Esophagus muscularis mucosa (tissue), 4 donors: ENCODE measurements at regions not wholly inside any gene's neighbourhood (a gene's known extent, or its start where the extent isn't known, plus 50 kb on each side); places are given as distances from the start of the nearest gene placed in this dataset.
A peak's percentile ranks its signal among the peaks of the same experiment; 100 is the strongest.
"Not testable (repeated sequence)": the region's sequence is repeated elsewhere in the genome, so short reads cannot be mapped to it uniquely, and the experiment has no call there.

ENCODE experiments used
- DNase-seq: peaks from one replicate; pipeline ENCODE4 v3.0.0-alpha.2; 2017; ENCODE audit errors: extremely low spot score
- H3K27ac ChIP-seq, 4 donors: fragments of 200-600 bp; sonication (generic); replicated peaks in 1 of 4; 1 replicate in 3 of 4; 2 replicates in 1 of 4; pipeline ENCODE4 v1.5.1; 2016 to 2019; ENCODE audit warnings: mild to moderate bottlenecking in 1 of 4
- H3K27me3 ChIP-seq, 4 donors: fragments of 200-600 bp; sonication (generic); one replicate each; pipeline versions ENCODE4 v1.5.1 to v1.6.0; 2016 to 2019
- H3K36me3 ChIP-seq, 4 donors: fragments of 200-600 bp; sonication (generic); one replicate each; pipeline ENCODE4 v1.5.1; 2016 to 2019
- H3K4me1 ChIP-seq, 4 donors: fragments of 200-600 bp; sonication (generic); one replicate each; pipeline ENCODE4 v1.5.1; 2016 to 2019
- H3K4me3 ChIP-seq, 4 donors: fragments of 200-600 bp; sonication (generic); 1 replicate in 2 of 4; 2 replicates in 2 of 4; pipeline ENCODE4 v1.5.1; 2016 to 2019; ENCODE audit warnings: mild to moderate bottlenecking in 4 of 4, moderate library complexity in 1 of 4
- H3K9me3 ChIP-seq, 4 donors: fragments of 200-600 bp; sonication (generic); 1 replicate in 3 of 4; 2 replicates in 1 of 4; pipeline ENCODE4 v1.5.1; 2016 to 2019
- CTCF ChIP-seq, 3 experiments: fragments of 200-600 bp in 2 of 3; fragments of 450-650 bp in 1 of 3; sonication (generic) in 2 of 3; IDR thresholded peaks; one replicate each; pipeline ENCODE4 v1.5.1; 2017 to 2019; ENCODE audit warnings: antibody characterized with exemption in 3 of 3, mild to moderate bottlenecking in 2 of 3, moderate library complexity in 1 of 3
- EP300 ChIP-seq: sonication (generic); formaldehyde crosslinking; IDR thresholded peaks from one replicate; pipeline ENCODE4 v1.6.1; 2017; ENCODE audit warnings: antibody characterized with exemption
- POLR2A ChIP-seq: fragments of 450-650 bp; IDR thresholded peaks from one replicate; pipeline ENCODE4 v1.6.1; 2017; ENCODE audit warnings: antibody characterized with exemption, moderate library complexity, mild to moderate bottlenecking, low read depth
- POLR2AphosphoS5 ChIP-seq, 2 donors: sonication (generic); formaldehyde crosslinking; IDR thresholded peaks; one replicate each; pipeline ENCODE4 v1.6.1; 2017; ENCODE audit warnings: antibody characterized with exemption in 2 of 2
- WGBS: methylation state at CpG from one replicate; pipeline ENCODE4 v1.1.5; 2018; 5-methylcytosine and 5-hydroxymethylcytosine counted together
- intact Hi-C: fragments of 100-400 bp; cut with DNase I; formaldehyde crosslinking; loops from one replicate; pipeline ENCODE4 v1.15.1; 2023

GRCh38 chr16:22989598-22989997, 159.7 kb downstream of the USP31 start:
- no peak overlapping the region for H3K27ac ChIP-seq
- peaks cover 0 to 10% (median 0%) of the 10 kb centered on the region in 4 donors for H3K27me3 ChIP-seq
- 57% methylated on average over 3 of the region's 3 CpGs for WGBS
- no peaks in the 10 kb centered on the region for H3K4me1 ChIP-seq
- no peaks in the 10 kb centered on the region for H3K36me3 ChIP-seq
- TF ChIP-seq EP300 (no peak), POLR2A (no peak), CTCF (IDR thresholded peaks at IDR 0.05) (no peak), POLR2AphosphoS5 (IDR thresholded peaks at IDR 0.05) (no peak)
- no peak overlapping the region for H3K4me3 ChIP-seq
- intact Hi-C loops: no loop called here
- peaks cover 0 to 13% (median 7%) of the 10 kb centered on the region in 4 donors for H3K9me3 ChIP-seq
- no peak for DNase-seq

- intact Hi-C loops: no loop called here
- no peak for DNase-seq
- H3K36me3 ChIP-seq: no peaks in the 10 kb centered on the region
- WGBS: 87% methylated on average over 2 of the region's 2 CpGs
- no peak overlapping the region for H3K27ac ChIP-seq
- H3K4me1 ChIP-seq: no peaks in the 10 kb centered on the region
- TF ChIP-seq POLR2AphosphoS5 (IDR thresholded peaks at IDR 0.05): no peak
- TF ChIP-seq POLR2A: no peak
- TF ChIP-seq CTCF (IDR thresholded peaks at IDR 0.05): no peak
- no peak for TF ChIP-seq EP300
- no peak overlapping the region for H3K4me3 ChIP-seq
- peaks cover 0 to 37% (median 26%) of the 10 kb centered on the region in 4 donors for H3K9me3 ChIP-seq
- peaks cover 0 to 12% (median 0%) of the 10 kb centered on the region in 4 donors for H3K27me3 ChIP-seq
These were observed 165.6 kb downstream of the USP31 start for GRCh38 chr16:22983614-22984013.

GRCh38 chr16:22980514-22980913, 166.6 kb downstream of the HS3ST2 start:
- H3K27ac ChIP-seq, intact Hi-C loops, H3K36me3 ChIP-seq, DNase-seq, H3K4me3 ChIP-seq, H3K4me1 ChIP-seq: not testable (repeated sequence)
- H3K27me3 ChIP-seq: peaks cover 0 to 23% (median 0%) of the 10 kb centered on the region in 4 donors
- 84% methylated on average over 3 of the region's 3 CpGs for WGBS
- H3K9me3 ChIP-seq: peaks cover 0 to 33% (median 26%) of the 10 kb centered on the region in 4 donors

GRCh38 chr16:22979038-22979437, 165.1 kb downstream of the HS3ST2 start:
- Histone ChIP-seq H3K36me3 (no peaks in the 10 kb centered on the region), H3K27ac (no peak overlapping the region), H3K4me3 (no peak overlapping the region), H3K4me1 (no peaks in the 10 kb centered on the region), H3K9me3 (peaks cover 0 to 19% (median 14%) of the 10 kb centered on the region in 4 donors), H3K27me3 (peaks cover 0 to 23% (median 0%) of the 10 kb centered on the region in 4 donors)
- TF ChIP-seq EP300 (no peak), POLR2A (no peak), CTCF (IDR thresholded peaks at IDR 0.05) (no peak), POLR2AphosphoS5 (IDR thresholded peaks at IDR 0.05) (no peak)
- 67% methylated on average over 2 of the region's 2 CpGs for WGBS
- no peak for DNase-seq
- intact Hi-C loops: no loop called here

- no peak overlapping the region for H3K4me3 ChIP-seq
- H3K36me3 ChIP-seq: no peaks in the 10 kb centered on the region
- WGBS: 69% methylated on average over 4 of the region's 4 CpGs
- H3K27ac ChIP-seq: no peak overlapping the region
- intact Hi-C loops: no loop called here
- peaks cover 0 to 23% (median 0%) of the 10 kb centered on the region in 4 donors for H3K27me3 ChIP-seq
- peak; percentile 14 for DNase-seq
- H3K4me1 ChIP-seq: no peaks in the 10 kb centered on the region
- H3K9me3 ChIP-seq: peaks cover 0 to 1% (median 0%) of the 10 kb centered on the region in 4 donors
- TF ChIP-seq POLR2A (no peak), CTCF (IDR thresholded peaks at IDR 0.05) (peak in 1 of 3 experiments; percentile 13)
These were observed 163.3 kb downstream of the HS3ST2 start for GRCh38 chr16:22977294-22977697.
